AG09309 (cell line): ENCODE measurements at regions not wholly inside any gene's neighbourhood (a gene's known extent, or its start where the extent isn't known, plus 50 kb on each side); places are given as distances from the start of the nearest gene placed in this dataset.

Source experiments
- DNase-seq: peaks from one replicate; pipeline ENCODE4 v3.0.0-alpha.2; 2010; ENCODE audit warnings: low read depth
- H3K4me3 ChIP-seq: 2 replicates; pipeline ENCODE4 v1.5.1; 2011; ENCODE audit warnings: mild to moderate bottlenecking, low read depth, low read length, moderate library complexity; ENCODE audit not compliant: control insufficient read depth
- TF ChIP-seq, protein P1 (sequence below): IDR thresholded peaks from 2 replicates; pipeline ENCODE4 v1.5.1; 2011; ENCODE audit warnings: mild to moderate bottlenecking, low read depth, low read length, inconsistent platforms; ENCODE audit not compliant: insufficient read depth, control insufficient read depth; ENCODE audit errors: missing control alignments

DNA sequence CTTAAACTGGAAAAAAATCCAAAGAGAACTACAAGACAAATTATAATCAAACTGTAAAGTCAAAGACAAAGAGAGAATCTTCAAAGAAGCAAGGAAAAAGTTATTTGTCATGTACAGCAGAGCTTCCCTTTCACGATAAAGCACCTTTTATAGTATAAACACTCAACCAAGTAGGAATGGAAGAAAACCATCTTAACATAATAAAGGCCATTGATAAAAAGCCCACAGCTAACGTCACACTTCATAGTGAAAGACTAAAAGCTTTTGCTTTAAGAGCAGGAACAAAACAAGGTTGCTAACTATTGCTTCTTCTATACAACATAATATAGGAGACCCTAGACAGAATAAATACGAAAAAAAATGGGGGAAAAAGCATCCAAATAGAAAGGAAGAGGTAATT is 595.7 kb upstream of the POU3F4 start:
- DNase-seq = no peak
- H3K4me3 ChIP-seq = no peak overlapping the region
- TF ChIP-seq, protein P1, sequence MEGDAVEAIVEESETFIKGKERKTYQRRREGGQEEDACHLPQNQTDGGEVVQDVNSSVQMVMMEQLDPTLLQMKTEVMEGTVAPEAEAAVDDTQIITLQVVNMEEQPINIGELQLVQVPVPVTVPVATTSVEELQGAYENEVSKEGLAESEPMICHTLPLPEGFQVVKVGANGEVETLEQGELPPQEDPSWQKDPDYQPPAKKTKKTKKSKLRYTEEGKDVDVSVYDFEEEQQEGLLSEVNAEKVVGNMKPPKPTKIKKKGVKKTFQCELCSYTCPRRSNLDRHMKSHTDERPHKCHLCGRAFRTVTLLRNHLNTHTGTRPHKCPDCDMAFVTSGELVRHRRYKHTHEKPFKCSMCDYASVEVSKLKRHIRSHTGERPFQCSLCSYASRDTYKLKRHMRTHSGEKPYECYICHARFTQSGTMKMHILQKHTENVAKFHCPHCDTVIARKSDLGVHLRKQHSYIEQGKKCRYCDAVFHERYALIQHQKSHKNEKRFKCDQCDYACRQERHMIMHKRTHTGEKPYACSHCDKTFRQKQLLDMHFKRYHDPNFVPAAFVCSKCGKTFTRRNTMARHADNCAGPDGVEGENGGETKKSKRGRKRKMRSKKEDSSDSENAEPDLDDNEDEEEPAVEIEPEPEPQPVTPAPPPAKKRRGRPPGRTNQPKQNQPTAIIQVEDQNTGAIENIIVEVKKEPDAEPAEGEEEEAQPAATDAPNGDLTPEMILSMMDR = no peak

DNA sequence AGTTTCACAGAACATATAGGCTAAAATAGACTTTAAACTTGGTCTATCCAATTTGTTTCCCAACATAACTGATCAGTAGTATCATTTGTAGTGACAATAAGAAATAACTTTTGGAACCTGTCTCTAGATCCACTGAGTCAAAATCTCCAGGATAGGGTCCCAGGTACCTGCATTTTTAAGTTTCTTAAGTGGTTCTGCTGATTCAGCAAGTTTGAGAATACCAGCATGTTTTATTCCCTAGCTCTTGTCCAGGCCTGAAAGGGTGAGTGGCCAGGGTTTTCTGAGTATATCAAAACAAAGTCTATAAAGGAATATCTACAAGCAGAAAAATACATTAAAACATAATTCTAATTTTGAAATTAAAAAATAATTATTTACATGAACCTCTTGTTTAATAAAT is 573.1 kb upstream of the POU3F4 start:
- no peak overlapping the region for H3K4me3 ChIP-seq
- TF ChIP-seq, protein P1 = no peak
- DNase-seq = no peak

DNA sequence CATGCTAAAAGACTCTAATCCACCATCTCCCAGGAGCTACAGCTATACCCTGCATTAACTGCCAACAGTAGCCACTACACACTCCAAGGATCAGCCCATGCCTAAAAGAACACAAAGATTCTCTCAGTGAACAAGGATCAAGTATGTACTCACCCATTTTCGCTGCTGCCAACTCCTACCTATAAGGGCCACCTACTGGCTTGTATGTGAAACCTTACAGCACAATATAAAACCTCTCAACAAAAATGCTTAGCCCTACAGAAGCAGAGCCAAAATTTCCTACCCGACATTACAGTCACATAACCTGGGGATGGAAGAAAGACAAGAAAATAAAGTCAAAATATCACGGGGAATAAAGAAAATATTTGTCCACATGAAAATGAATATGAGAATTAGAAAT is 562.8 kb upstream of the POU3F4 start:
- no peak overlapping the region for H3K4me3 ChIP-seq
- no peak for DNase-seq
- TF ChIP-seq, protein P1 = no peak

DNA sequence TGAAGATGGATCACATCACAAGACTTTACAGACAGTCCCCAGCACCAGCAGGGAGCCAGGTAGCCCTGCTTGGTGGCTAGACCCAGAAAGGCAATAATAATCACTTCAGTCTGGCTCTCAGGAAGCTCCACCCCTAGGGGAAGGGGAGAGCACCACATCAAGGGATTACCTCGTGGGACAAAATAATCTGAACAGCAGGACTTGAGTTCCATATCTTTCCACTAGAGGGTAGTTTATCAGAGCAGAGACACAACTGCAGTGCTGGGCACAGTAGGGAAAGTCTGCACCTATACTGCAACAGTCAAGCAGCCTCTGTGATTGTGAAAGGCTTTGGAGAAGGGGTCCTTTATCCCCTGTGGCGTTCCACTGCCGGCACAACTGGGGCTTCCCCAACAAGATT is 547.0 kb upstream of the POU3F4 start:
- TF ChIP-seq, protein P1 = no peak
- H3K4me3 ChIP-seq = no peak overlapping the region
- no peak for DNase-seq

DNA sequence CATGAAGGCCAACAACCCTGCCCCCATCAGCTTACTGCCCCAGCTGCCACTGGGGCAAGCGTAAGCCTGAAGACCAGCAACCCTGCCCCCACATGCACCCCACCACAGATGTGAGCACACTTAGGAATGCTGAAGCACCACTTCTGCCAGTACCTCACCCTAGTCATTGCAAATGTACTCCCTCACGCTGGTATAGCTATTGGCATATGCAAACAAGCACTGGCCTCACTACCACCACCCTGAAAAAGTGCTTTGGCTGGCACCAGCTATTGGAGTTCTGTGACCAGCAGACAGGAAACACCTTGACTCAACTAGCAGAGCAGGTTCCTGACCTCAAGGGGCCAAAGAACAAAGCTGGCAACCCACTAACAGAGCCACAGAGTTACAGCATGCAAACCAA is 534.4 kb upstream of the POU3F4 start:
- no peak overlapping the region for H3K4me3 ChIP-seq
- TF ChIP-seq, protein P1 = no peak

DNA sequence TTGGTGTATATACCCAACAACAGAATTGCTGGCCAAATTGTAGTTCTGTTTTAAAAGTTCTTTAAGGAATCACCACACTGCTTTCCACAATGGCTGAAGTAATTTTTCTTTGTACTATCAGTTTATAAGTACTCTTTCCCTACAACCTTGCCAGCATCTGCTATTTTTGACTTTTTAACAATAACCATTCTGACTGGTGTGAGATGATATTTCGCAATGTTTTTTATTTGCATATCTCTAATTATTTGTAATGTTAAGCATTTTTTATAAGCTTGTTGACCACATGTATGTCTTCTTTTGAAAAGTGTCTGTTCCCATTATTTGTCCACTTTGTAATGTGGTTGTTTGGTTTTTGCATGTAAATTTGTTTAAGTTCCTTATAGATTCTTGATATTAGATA is 509.9 kb upstream of the POU3F4 start:
- TF ChIP-seq, protein P1 = no peak
- no peak overlapping the region for H3K4me3 ChIP-seq
- DNase-seq = no peak

More for the DNA sequence above, 534.4 kb upstream of the POU3F4 start:
- DNase-seq = no peak

DNA sequence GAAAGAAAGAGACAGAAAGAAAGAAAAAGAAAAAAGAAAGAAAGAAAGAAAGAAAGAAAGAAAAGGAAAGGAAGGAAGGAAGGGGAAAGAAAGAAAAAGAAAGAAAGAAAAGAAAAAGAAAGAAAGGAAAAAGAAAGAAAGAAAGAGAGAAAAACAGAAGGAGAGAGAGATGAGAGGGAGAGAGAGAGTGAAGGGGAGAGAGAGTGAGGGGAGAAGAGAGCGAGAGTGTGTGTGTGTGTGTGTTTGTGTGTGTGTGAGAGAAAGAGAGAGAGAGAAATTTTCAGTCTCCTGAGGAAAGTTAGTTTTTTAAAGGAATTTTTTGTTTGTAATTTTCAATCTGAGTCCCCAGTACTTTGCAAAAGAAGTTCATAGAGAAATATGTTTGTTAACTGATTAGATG is 504.1 kb upstream of the POU3F4 start:
- DNase-seq = no peak
- no peak overlapping the region for H3K4me3 ChIP-seq
- TF ChIP-seq, protein P1 = no peak
